Left ventricle myocardium inferior (tissue), 1 donor: ENCODE measurements at regions not wholly inside any gene's neighbourhood (a gene's known extent, or its start where the extent isn't known, plus 50 kb on each side); places are given as distances from the start of the nearest gene placed in this dataset.

Source experiments
- DNase-seq: peaks from one replicate; pipeline ENCODE4 v3.0.0-alpha.2; 2020
- H3K27ac ChIP-seq: fragments of 200-600 bp; replicated peaks from 2 replicates; pipeline ENCODE4 v1.8.0; 2021
- H3K27me3 ChIP-seq: fragments of 200-600 bp; 2 replicates; pipeline ENCODE4 v1.8.0; 2021; ENCODE audit warnings: low read depth
- H3K36me3 ChIP-seq: fragments of 200-600 bp; 2 replicates; pipeline ENCODE4 v1.8.0; 2021
- H3K4me1 ChIP-seq: fragments of 200-600 bp; 2 replicates; pipeline ENCODE4 v1.8.0; 2021
- H3K4me3 ChIP-seq: fragments of 200-600 bp; 2 replicates; pipeline ENCODE4 v1.8.0; 2021; ENCODE audit warnings: mild to moderate bottlenecking, moderate library complexity
- H3K9me3 ChIP-seq: fragments of 200-600 bp; replicated peaks from 2 replicates; pipeline ENCODE4 v1.8.0; 2021
- intact Hi-C: fragments of 100-400 bp; cut with micrococcal nuclease; formaldehyde crosslinking; loops from one replicate; pipeline ENCODE4 v1.11.0; 2022
- TF ChIP-seq, protein P1 (sequence below): fragments of 200-600 bp; IDR thresholded peaks from 2 replicates; pipeline ENCODE4 v1.8.0; 2021; ENCODE audit warnings: antibody characterized with exemption, mild to moderate bottlenecking, borderline replicate concordance
- donor health status: DM: no; HTN: yes; CAD: no; lungs with severe emphysema.

DNA sequence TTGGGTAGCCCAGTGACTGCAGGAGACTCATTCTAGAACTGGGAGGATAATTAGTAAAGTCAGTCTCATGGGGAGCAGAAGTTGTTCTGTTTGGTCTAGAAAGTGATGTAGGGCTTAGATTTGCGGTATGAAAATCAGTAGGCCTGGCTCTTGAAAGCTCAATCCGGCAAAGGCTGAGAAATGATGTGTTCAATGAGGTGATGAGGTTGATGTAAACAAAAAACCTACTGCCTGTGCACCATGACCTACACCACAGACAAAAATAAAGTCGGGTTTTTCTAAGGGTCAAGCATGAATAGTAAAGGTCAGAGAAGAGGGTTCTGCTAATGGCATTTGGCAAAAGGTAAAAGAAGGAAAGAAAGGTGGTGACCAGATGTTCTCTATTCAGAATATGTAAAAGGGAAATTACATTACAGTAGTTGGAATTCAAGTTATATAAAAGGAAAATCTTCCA is 80.8 kb upstream of the COL5A2 start:
- Histone ChIP-seq H3K4me1 (peaks cover 9% of the 10 kb centered on the region), H3K27me3 (no peaks in the 10 kb centered on the region), H3K9me3 (peaks cover 2% of the 10 kb centered on the region), H3K27ac (no peak overlapping the region), H3K4me3 (no peak overlapping the region), H3K36me3 (no peaks in the 10 kb centered on the region)
- DNase-seq, result no peak
- intact Hi-C loops, result no loop called here
- TF ChIP-seq, protein P1, sequence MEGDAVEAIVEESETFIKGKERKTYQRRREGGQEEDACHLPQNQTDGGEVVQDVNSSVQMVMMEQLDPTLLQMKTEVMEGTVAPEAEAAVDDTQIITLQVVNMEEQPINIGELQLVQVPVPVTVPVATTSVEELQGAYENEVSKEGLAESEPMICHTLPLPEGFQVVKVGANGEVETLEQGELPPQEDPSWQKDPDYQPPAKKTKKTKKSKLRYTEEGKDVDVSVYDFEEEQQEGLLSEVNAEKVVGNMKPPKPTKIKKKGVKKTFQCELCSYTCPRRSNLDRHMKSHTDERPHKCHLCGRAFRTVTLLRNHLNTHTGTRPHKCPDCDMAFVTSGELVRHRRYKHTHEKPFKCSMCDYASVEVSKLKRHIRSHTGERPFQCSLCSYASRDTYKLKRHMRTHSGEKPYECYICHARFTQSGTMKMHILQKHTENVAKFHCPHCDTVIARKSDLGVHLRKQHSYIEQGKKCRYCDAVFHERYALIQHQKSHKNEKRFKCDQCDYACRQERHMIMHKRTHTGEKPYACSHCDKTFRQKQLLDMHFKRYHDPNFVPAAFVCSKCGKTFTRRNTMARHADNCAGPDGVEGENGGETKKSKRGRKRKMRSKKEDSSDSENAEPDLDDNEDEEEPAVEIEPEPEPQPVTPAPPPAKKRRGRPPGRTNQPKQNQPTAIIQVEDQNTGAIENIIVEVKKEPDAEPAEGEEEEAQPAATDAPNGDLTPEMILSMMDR, result no peak

DNA sequence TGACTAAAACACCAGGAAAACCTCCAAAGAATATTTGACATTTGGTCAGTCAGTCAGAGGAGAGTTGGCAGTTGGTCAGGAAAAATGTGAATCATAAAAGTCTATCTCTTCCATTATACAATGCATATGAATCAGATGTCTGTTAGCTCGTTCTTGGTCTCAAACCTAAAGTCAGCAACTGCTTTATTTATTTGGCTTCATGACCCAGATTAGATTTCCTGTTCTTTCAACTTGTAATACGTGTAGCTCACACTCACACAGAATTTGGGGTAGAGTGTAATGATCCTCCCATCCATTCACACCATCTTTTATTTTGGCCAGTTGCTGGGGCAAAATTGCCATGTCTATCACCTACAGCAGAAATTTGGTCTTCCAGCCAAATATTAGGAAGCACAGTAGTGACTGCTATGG is 81.9 kb upstream of the COL5A2 start:
- no peak overlapping the region for H3K27ac ChIP-seq
- intact Hi-C loops, result no loop called here
- TF ChIP-seq, protein P1, result no peak

DNA sequence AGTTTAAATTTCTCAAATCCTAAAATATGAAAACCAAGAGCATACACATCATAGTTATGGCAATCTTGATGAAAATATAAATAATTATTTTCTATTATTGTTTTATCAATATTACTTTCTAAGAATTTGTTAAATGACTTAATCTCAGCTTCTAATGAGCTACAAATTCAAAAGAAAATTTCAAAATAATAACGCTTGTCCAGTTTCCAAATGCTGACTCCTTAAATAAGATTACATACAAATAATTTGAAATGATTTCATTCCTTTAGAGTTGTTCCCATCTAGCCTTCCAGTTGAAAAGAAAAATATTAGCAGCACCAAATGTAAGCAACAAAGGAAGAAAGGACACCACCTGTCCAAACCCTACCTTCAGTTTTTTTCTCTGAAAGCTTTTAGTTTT is 82.4 kb upstream of the COL5A2 start:
- TF ChIP-seq, protein P1, result no peak

More for the DNA sequence above, 81.9 kb upstream of the COL5A2 start:
- Histone ChIP-seq H3K4me3 (no peak overlapping the region), H3K27me3 (no peaks in the 10 kb centered on the region), H3K4me1 (peaks cover 9% of the 10 kb centered on the region), H3K36me3 (no peaks in the 10 kb centered on the region), H3K9me3 (peaks cover 11% of the 10 kb centered on the region)
- no peak for DNase-seq

DNA sequence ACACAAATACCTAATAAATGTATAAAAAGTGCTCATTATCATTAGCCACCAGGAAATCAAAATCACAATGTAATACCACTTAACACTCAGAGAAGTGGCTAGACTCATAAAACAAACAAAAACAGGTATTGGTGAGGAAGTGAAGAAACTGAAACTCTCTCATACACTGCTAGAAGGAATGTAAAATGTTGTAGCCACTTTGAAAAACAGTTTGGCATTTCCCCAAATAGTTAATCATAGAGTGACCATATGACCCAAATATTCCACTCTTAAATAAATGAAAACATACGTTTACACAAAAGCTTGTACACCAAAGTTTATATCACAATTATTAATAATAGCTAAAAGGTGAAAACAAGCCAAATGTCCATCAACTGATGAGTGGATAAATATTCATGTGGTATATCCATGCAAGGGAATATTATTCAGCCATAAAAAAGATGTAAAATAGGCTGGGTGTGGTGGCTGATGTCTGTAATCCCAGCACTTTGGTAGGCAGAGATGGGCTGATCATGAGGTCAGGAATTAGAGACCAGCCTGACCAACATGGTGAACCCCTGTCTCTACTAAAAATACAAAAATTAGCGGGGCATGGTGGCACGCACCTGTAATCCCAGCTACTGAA is 86.2 kb upstream of the COL5A2 start:
- H3K36me3 ChIP-seq, result no peaks in the 10 kb centered on the region
- DNase-seq, result no peak
- no peak overlapping the region for H3K4me3 ChIP-seq
- peaks cover 4% of the 10 kb centered on the region for H3K4me1 ChIP-seq
- H3K27ac ChIP-seq, result no peak overlapping the region
- peaks cover 11% of the 10 kb centered on the region for H3K9me3 ChIP-seq
- TF ChIP-seq, protein P1, result no peak
- intact Hi-C loops, result no loop called here
- H3K27me3 ChIP-seq, result no peaks in the 10 kb centered on the region

More for the DNA sequence above, 82.4 kb upstream of the COL5A2 start:
- intact Hi-C loops, result no loop called here
- no peak overlapping the region for H3K4me3 ChIP-seq
- DNase-seq, result no peak
- H3K27ac ChIP-seq, result no peak overlapping the region
- peaks cover 9% of the 10 kb centered on the region for H3K4me1 ChIP-seq
- no peaks in the 10 kb centered on the region for H3K36me3 ChIP-seq
- H3K9me3 ChIP-seq, result peaks cover 11% of the 10 kb centered on the region
- H3K27me3 ChIP-seq, result no peaks in the 10 kb centered on the region

DNA sequence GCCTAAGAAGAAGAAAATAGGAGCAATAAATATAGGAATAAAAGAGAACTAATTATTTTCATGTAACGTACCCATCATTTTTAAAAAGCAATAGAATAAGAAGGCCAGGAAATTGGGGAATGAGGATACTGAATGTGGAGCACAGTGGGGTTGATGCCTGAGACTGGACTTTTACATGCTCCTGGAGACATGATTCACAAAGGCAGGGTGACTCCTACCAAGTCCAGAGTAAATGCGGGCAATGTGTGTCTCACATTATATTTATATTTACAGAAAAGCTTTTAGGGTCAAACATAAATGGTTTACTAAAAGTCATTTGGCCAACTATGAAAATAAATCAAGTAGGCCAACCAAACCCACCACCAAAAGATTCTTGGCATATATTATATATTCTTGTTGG is 87.9 kb upstream of the COL5A2 start:
- DNase-seq, result no peak
- intact Hi-C loops, result no loop called here
- Histone ChIP-seq H3K9me3 (peaks cover 11% of the 10 kb centered on the region), H3K27me3 (no peaks in the 10 kb centered on the region), H3K36me3 (no peaks in the 10 kb centered on the region), H3K4me3 (no peak overlapping the region), H3K27ac (no peak overlapping the region), H3K4me1 (no peaks in the 10 kb centered on the region)
- TF ChIP-seq, protein P1, result no peak
